HG03432 (cell line): ENCODE measurements at regions not wholly inside any gene's neighbourhood (a gene's known extent, or its start where the extent isn't known, plus 50 kb on each side); places are given as distances from the start of the nearest gene placed in this dataset.

Experiments used
- ATAC-seq: cut with Tn5 transposase; IDR thresholded peaks from one replicate; pipeline ENCODE4 v1.9.1; 2021; ENCODE audit warnings: mild to moderate bottlenecking, moderate library complexity; ENCODE audit not compliant: unreplicated experiment

- ATAC-seq = peak; percentile 35
Observed at GRCh38 chr6:7960848-7961247, 50.3 kb upstream of the TXNDC5 start.
